GM10266 (cell line): ENCODE measurements at regions not wholly inside any gene's neighbourhood (a gene's known extent, or its start where the extent isn't known, plus 50 kb on each side); places are given as distances from the start of the nearest gene placed in this dataset.

Experiments used
- DNase-seq: peaks from one replicate; pipeline ENCODE4 v3.0.0; 2012; ENCODE audit errors: extremely low spot score
- TF ChIP-seq, protein P1 (sequence below): IDR thresholded peaks from 2 replicates; pipeline ENCODE4 v1.5.1; 2012; ENCODE audit warnings: mild to moderate bottlenecking, low read depth; ENCODE audit not compliant: control insufficient read depth, insufficient read depth; ENCODE audit errors: missing control alignments

DNA sequence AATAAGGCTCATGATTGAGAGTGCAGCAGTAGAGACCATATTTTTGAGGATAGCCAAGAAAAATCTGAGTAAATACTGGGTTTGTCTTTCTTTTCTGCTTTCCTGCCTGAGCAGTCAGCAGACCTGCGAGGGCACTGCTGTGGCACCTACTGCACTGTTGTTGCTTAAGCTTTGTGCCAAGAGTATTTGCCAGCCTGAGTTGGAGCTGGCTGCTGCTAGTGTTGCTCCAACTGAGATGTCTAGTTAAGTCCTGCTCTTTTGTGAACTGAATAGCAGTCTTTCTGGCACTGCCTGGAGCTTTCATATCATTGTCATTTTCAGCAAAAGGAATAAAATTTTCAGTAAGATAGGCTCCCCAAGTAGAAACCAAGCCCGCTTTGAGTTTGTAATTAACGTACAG lies 214.5 kb upstream of the P2RY1 start:
- TF ChIP-seq, protein P1, sequence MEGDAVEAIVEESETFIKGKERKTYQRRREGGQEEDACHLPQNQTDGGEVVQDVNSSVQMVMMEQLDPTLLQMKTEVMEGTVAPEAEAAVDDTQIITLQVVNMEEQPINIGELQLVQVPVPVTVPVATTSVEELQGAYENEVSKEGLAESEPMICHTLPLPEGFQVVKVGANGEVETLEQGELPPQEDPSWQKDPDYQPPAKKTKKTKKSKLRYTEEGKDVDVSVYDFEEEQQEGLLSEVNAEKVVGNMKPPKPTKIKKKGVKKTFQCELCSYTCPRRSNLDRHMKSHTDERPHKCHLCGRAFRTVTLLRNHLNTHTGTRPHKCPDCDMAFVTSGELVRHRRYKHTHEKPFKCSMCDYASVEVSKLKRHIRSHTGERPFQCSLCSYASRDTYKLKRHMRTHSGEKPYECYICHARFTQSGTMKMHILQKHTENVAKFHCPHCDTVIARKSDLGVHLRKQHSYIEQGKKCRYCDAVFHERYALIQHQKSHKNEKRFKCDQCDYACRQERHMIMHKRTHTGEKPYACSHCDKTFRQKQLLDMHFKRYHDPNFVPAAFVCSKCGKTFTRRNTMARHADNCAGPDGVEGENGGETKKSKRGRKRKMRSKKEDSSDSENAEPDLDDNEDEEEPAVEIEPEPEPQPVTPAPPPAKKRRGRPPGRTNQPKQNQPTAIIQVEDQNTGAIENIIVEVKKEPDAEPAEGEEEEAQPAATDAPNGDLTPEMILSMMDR: no peak
- no peak for DNase-seq

DNA sequence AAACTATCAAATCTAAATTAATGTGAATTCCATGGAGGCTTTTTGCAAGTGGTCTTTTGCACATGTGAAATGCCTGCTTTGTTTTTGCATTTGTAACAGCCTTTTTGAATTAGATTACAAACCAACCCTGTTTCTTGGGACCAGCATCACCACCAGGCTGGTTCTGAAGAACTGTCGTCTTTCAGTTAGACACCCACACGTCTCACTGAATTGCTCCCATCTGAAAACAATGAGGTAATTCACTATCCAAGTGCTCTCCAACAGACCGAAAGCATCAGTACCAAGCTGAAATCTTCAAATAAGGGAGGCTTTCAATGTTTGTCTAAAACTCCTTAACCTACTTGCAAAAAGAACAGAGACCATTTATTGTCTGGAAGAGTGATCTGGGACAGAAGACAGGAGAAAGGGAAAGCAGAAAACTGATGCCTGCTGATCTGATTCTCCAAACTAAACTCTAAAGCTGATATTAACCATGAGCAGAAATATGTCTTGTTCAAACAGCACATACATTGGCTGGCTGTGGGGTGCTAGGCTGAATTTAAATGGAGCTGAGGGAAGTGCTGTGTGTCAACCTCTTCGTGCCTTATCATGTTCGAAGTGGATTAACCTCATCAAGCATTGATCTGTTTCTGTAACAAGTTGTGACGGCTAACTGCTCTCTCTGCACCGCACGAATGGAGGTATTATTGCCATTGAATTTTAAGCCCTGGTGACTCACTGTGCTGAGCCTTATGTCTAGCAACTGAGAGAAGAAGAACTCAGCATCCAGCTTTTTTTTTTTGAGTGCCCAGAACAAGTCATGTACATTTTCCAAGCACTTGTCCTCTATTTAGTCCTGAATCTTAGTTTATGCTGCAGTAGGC lies 213.7 kb upstream of the P2RY1 start:
- TF ChIP-seq, protein P1: no peak

DNA sequence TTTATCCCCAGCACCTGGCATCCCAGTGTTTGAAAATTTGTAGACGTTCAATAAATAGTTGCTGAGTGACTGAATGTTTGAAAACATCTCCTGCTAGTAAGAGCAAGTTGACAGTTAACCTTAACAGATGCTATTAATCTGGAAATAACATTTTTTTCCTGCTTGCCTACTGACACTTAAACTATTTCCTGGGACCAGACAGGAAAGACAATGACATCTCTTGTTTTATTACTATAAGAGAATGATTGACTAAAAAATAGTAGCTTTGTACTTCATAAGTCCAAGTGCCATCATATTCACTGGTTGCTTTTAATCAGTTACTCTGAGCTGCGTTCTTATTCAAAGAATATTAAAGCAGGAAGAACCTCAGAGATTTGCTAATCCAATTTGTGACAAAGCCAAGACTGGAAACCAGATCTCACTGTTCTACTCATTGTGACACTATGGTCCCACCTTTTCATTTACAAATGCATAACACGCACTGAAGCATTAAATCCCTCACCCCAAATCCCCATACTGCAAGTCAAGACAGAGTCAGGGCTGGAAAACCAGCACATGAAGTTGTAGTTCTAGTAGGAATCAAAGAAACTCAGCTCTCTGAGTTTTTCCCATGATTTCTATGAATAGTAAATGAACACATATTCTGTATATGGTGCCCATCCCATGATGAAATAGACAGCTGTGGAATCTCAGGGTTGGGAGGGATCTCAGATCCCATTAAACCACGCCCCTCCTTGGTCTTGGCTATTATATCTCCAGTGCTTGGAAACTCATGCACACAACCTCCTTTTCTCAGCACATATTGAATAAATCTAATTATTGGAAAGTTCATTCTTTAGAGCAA lies 212.7 kb upstream of the P2RY1 start:
- DNase-seq: no peak
- TF ChIP-seq, protein P1: no peak

More for the DNA sequence above, 213.7 kb upstream of the P2RY1 start:
- no peak for DNase-seq

DNA sequence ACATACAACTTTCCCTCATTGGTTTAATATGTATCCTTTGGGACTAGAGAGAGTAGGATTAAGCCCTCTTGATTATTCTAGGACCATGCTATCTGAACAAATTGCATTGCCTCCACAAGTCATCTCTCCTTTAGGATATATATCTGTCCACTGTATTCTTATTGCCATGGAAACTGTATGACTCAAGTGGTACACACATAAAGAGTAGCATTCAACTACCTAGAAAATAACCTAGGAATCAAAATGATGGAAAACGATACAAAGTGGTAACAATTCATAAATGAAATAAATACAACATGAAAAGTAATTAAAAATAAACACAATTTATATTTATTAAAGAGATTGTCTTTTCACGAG lies 212.1 kb upstream of the P2RY1 start:
- DNase-seq: no peak
- TF ChIP-seq, protein P1: no peak

DNA sequence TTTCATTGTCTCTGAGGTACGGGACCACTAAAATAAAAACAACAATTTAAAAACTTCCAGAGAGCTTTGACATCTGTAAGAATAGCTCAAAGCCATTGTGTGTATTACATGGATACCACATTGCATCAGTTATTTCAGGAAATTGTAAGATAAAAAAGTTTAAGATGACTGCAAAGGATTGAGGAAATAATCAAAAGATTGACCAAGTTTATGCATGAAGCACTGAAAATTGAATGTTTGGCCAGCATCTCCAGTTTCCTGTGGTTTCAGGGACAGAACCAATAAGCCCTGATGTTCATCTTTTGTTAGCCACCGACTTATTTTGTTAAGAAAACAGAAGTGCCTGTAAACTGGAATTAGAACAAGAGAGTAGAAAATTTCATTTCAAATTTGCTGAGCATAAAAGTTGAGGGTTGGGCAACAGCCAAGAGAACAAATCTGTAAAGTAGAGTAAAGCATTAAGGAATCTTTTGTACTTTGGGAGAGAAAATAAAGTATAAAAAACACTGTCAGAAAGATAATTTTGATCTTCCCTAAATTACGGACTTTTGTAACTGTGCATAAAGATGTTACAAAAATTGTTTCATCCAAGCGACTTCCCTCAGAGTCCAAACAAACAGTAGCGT lies 211.5 kb upstream of the P2RY1 start:
- no peak for DNase-seq
- TF ChIP-seq, protein P1: no peak

DNA sequence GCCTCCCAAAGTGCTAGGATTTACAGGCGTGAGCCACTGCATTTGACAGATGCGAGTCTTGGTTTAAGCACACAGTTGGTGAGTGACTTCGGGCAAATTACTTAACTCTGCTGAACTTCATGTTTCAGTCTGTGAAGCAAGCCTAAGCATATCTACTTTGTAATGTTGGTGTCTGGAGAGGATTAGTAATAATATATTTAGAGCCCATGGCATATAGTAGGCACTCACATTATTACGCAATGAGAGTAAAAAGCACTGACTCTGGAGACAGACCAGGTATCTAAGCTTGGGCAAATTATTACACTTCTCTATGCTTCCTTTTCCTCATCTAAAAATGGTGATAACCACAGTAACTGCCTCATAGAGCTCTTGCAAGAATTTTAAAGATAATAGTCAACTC lies 208.7 kb upstream of the P2RY1 start:
- TF ChIP-seq, protein P1: no peak
- no peak for DNase-seq
